NCI-H1694 (cell line): ENCODE measurements at regions not wholly inside any gene's neighbourhood (a gene's known extent, or its start where the extent isn't known, plus 50 kb on each side); places are given as distances from the start of the nearest gene placed in this dataset.

Experiments used
- DNase-seq: peaks from one replicate; lab custom pipeline; 2025; lab: John Stamatoyannopoulos, UW

DNA sequence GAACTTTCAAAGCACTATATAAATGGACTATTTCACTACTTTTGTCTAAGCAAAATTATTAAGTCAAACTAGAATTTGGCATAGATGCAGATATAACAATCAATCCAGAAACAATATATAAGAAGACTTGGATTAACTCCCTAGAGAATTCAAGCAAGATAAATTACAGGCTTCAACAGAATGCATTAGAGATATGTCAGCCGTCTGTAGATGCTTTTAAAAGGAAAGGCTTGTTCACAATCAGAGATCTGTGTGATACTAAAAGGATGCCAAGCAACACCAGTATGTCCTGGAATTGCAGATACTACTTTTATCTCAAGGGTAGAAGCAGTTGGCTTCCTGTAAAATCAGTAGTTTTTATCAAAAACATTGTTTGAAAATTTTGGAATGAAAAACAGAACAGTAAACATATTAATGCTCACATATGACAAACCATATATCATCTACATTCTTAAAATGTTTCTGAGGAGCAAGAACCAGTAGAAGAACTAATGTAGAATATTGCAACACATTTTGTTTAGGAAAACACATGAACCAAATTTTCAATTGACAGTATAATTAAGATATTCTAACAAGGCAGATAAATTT, 947.9 kb upstream of the LRRN3 start:
- no peak for DNase-seq

DNA sequence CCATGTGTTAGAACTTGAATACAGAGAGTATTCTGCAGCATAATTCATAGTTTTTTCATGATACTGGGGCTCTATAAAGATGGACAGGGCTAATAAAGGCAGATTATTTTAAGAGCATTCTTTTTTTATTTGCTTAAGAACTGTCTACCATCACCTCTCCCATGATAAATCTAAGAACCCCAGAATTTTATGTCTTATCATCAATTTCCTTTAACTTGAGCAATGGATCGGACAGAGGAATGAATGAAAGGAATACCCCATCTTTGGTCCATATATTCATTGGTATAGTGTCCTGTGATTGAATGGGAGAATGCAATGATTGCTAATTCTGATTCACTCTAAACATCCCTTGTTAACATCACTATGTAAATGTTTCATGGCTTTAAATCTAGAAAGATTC, 946.3 kb upstream of the LRRN3 start:
- DNase-seq: no peak

GRCh38 chr7:110148054-110148453, 942.9 kb upstream of the LRRN3 start:
- DNase-seq: no peak

- DNase-seq: no peak
Measured at GRCh38 chr7:110153222-110153621, 937.7 kb upstream of the LRRN3 start.

- DNase-seq: no peak
Measured at GRCh38 chr7:110156511-110156910, 934.4 kb upstream of the LRRN3 start.

GRCh38 chr7:110157631-110158362, 933.1 kb upstream of the LRRN3 start:
- DNase-seq: no peak

DNA sequence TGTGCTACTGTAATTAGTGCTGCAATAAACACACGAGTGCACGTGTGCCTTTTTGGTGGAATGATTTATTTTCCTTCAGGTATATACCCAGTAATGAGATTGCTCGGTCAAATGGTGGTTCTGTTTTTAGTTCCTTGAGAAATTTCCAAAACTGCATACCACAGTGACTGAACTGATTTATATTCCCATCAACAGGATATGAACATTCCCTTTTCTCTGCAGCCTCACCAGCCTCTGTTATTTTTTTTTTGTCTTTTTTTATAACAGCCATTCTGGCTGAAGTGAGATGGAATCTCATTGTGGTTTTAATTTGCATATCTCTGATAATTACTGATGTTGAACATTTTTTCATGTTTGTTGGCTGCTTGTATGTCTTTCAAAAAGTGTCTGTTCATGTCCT, 922.9 kb upstream of the LRRN3 start:
- DNase-seq: no peak

DNA sequence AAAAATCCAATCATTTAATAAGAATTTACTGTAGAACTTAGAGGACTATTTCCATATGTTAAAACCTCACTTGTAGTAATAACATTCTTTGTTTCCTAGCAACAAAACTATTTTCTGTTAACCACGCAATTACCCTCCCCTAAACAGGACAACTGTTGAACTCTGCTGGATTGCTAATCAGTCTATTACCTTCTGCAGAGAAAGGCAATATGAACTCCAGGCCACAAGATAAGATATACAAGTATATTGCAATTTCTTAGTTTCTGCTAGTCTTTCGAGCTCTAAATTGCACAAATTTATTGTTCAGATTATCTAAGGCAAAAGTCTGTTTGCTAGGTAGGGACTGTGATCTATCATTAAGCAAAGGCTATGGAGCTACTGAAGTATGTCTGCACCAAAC, 920.1 kb upstream of the LRRN3 start:
- no peak for DNase-seq

- DNase-seq: no peak
Measured at GRCh38 chr7:110177463-110177862, 913.5 kb upstream of the LRRN3 start.

DNA sequence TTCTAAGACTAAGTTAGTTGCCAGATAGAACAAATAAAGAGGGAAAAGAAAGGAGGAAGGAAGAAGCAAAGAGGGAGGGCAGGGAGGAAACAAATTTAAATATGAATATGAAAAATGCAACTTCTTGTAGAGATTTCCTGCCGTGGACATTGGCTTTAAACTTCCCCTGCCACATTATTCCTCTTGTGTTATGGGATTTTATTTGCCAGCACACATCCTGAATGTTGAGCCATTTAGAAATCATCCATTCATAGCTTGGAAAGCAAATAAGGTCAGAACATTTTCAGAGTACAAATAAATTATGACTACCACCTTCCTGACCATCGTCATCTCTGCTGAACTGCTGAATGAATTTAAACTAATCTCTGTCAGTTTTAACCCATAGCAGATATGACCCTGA, 911.9 kb upstream of the LRRN3 start:
- DNase-seq: no peak

- DNase-seq: no peak
Measured at GRCh38 chr7:110181768-110182167, 909.2 kb upstream of the LRRN3 start.

DNA sequence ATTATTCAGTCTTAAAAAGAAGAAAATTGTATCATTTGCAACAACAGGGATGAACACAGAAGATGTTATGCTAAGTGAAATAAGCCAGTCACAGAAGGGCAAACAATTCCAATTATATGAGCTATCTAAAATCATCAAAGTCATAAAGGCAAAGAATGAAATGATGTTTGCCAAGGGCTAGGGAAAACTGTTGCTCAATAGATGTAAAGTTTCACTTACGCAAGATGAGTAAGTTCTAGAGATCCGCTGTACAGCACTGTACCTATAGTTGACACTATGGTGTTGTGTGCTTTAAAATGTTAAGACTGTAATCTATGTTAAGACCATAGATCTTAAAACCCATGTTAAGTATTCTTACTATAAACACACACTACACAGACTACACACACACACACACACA, 904.6 kb upstream of the LRRN3 start:
- no peak for DNase-seq

- DNase-seq: no peak
Measured at GRCh38 chr7:110187877-110188554, 902.9 kb upstream of the LRRN3 start.

- no peak for DNase-seq
Measured at GRCh38 chr7:110204527-110204926, 886.4 kb upstream of the LRRN3 start.

GRCh38 chr7:110205899-110206298, 885.0 kb upstream of the LRRN3 start:
- no peak for DNase-seq

- DNase-seq: no peak
Measured at GRCh38 chr7:110209884-110210283, 881.0 kb upstream of the LRRN3 start.

GRCh38 chr7:110210941-110211608, 879.9 kb upstream of the LRRN3 start:
- no peak for DNase-seq

DNA sequence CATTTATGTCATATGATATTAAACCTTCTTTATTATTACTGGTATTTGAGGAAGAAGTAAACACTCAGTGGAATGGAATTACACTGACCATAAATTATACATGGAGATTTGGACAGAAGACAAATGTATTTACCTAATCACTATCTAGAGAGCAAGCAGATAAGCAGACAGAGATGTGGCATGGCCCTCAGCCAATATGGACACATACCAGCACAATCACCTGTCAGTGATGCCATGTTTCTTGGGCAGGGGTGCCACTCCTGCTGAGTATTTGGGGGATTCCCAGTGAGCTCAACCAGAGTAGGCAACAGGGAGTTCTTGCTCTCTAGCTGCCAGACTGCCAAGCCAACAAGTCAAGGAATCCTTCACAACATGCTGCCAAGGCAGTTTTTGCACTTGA, 866.3 kb upstream of the LRRN3 start:
- DNase-seq: no peak

GRCh38 chr7:110246118-110246517, 844.8 kb upstream of the LRRN3 start:
- DNase-seq: no peak

- DNase-seq: peak; percentile 44
Measured at GRCh38 chr7:110253093-110253492, 837.8 kb upstream of the LRRN3 start.

DNA sequence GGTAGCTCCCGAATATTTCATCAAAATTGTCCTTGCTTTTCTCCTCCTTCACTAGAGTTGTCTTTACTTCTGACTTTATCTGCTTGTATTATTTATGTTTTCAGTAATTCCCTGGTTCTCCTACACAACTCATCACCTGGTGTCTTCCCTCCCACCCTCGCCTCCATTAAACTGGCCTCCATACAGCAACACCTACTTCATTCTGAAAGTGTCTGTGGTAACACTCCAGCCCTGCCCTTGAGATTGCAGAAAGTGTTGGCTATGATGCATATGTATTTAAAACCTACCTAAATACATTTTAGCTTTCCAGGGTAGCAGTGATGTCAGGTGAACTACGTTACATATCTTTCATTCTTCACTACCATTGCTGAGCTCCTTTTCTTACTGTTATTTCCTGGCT, 833.3 kb upstream of the LRRN3 start:
- DNase-seq: no peak

- no peak for DNase-seq
Measured at GRCh38 chr7:110262251-110262650, 828.7 kb upstream of the LRRN3 start.

- DNase-seq: no peak
Measured at GRCh38 chr7:110264288-110264687, 826.6 kb upstream of the LRRN3 start.
